Spleen (tissue), 7 donors: ENCODE measurements at regions not wholly inside any gene's neighbourhood (a gene's known extent, or its start where the extent isn't known, plus 50 kb on each side); places are given as distances from the start of the nearest gene placed in this dataset.

Experiments used
- CTCF ChIP-seq, 11 experiments: fragments of 200-600 bp in 7 of 11; fragments of 450-650 bp in 4 of 11; sonication (generic) in 4 of 11; IDR thresholded peaks in 8 of 11; conservative IDR thresholded peaks in 3 of 11; 1 replicate in 7 of 11; 2 replicates in 4 of 11; pipeline versions ENCODE4 v1.4.0 to v1.8.0; 2016 to 2021; ENCODE audit warnings: antibody characterized with exemption in 11 of 11, inconsistent platforms in 4 of 11, mild to moderate bottlenecking in 1 of 11
- POLR2A ChIP-seq, 3 donors: fragments of 450-650 bp; IDR thresholded peaks; one replicate each; pipeline ENCODE4 v1.5.1; 2017; ENCODE audit warnings: antibody characterized with exemption in 3 of 3, mild to moderate bottlenecking in 1 of 3
- POLR2AphosphoS5 ChIP-seq, 3 donors: sonication (generic); formaldehyde crosslinking; IDR thresholded peaks; one replicate each; pipeline ENCODE4 v1.5.1; 2017; ENCODE audit warnings: antibody characterized with exemption in 3 of 3
- donor health status: DM: no; HTN: no; CAD: no; lungs with moderate emphysema.
- donor health status: DM: no; HTN: no; CAD: no.
- donor health status: DM: no; HTN: no; CAD: no.

DNA sequence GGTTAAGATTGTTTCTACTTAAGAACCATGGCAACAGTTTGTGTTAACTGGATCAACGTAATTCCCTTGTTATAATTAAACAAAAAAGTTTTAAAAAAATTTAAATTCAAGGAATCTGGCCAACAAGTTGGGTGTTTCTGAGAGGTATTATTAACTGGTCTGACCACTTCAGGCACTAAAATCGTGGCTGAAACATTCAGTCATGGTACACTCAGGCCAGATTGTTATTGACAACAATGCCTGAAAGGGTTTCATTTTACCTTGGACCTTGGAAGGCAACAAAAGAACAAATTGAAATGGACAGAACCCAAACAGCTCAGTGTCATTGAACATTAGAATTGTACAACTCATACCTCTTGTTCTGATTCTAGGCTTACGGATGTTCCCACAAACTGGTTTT, 103.3 kb upstream of the ARMC3 start:
- no peak for TF ChIP-seq CTCF (IDR thresholded peaks at IDR 0.05 in 8 of 11, conservative IDR thresholded peaks at IDR 0.05 in 3 of 11)
- TF ChIP-seq POLR2A (IDR thresholded peaks at IDR 0.05) = no peak
- TF ChIP-seq POLR2AphosphoS5 (IDR thresholded peaks at IDR 0.05) = no peak
